ENCODE measurements at regions not wholly inside any gene's neighbourhood (a gene's known extent, or its start where the extent isn't known, plus 50 kb on each side); places are given as distances from the start of the nearest gene placed in this dataset.
A peak's percentile ranks its signal among the peaks of the same experiment; 100 is the strongest.

GRCh38 chr7:136292365-136292764, 315.2 kb upstream of the MTPN start:
- Histone ChIP-seq H3K79me2 (no peaks in the 10 kb centered on the region), H2AFZ (no peak overlapping the region), H3K27me3 (no peaks in the 10 kb centered on the region), H3K36me3 (replicated peaks; ENCODE audit: insufficient read depth, low read depth) (no peaks in the 10 kb centered on the region), H3K4me3 (no peak overlapping the region), H3K4me2 (no peak overlapping the region), H3K9me3 (ENCODE audit: low read depth) (no peaks in the 10 kb centered on the region), H4K20me1 (ENCODE audit: insufficient read depth, poor library complexity, severe bottlenecking) (no peaks in the 10 kb centered on the region), H3K4me1 (ENCODE audit: insufficient read depth) (no peaks in the 10 kb centered on the region), H3K9me2 (replicated peaks; ENCODE audit: insufficient read depth) (no peaks in the 10 kb centered on the region), H3K27ac (no peak overlapping the region)
- TF ChIP-seq EZH2phosphoT487 (IDR thresholded peaks at IDR 0.05; ENCODE audit: low read depth, severe bottlenecking, unreplicated experiment): no peak
- TF ChIP-seq EZH2 (IDR thresholded peaks at IDR 0.05; ENCODE audit: borderline replicate concordance): no peak
- TF ChIP-seq, protein P1, sequence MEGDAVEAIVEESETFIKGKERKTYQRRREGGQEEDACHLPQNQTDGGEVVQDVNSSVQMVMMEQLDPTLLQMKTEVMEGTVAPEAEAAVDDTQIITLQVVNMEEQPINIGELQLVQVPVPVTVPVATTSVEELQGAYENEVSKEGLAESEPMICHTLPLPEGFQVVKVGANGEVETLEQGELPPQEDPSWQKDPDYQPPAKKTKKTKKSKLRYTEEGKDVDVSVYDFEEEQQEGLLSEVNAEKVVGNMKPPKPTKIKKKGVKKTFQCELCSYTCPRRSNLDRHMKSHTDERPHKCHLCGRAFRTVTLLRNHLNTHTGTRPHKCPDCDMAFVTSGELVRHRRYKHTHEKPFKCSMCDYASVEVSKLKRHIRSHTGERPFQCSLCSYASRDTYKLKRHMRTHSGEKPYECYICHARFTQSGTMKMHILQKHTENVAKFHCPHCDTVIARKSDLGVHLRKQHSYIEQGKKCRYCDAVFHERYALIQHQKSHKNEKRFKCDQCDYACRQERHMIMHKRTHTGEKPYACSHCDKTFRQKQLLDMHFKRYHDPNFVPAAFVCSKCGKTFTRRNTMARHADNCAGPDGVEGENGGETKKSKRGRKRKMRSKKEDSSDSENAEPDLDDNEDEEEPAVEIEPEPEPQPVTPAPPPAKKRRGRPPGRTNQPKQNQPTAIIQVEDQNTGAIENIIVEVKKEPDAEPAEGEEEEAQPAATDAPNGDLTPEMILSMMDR (IDR thresholded peaks at IDR 0.05; ENCODE audit: poor library complexity): no peak
- no peak for DNase-seq (ENCODE audit: low spot score)

DNA sequence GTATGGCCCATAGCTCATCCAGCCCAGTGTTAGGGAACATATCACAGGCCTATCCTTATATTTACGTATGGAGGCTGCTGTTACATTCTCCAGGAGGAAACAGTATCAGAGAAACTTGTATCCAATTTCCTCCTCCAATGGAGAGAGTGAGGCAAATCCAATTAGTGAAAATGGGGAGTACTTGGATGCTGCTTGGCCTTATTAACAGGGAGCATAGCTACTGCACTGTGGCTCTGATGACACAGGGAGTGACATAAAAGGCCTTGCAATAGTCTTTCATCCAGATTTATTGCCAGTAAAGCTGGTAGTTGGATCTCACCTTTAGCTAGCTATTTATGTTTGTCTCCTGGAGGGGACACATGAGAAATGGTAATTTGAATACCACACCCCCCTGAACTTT, 313.2 kb upstream of the MTPN start:
- Histone ChIP-seq H3K4me1 (ENCODE audit: insufficient read depth) (no peaks in the 10 kb centered on the region), H3K4me3 (no peak overlapping the region), H3K27me3 (no peaks in the 10 kb centered on the region), H3K79me2 (no peaks in the 10 kb centered on the region), H3K4me2 (no peak overlapping the region), H2AFZ (no peak overlapping the region), H3K9me3 (ENCODE audit: low read depth) (no peaks in the 10 kb centered on the region), H3K9me2 (replicated peaks; ENCODE audit: insufficient read depth) (no peaks in the 10 kb centered on the region), H3K27ac (no peak overlapping the region), H3K36me3 (replicated peaks; ENCODE audit: insufficient read depth, low read depth) (no peaks in the 10 kb centered on the region), H4K20me1 (ENCODE audit: insufficient read depth, poor library complexity, severe bottlenecking) (no peaks in the 10 kb centered on the region)
- WGBS (ENCODE audit: low lambda C conversion rate, missing lambda C conversion rate): 78% methylated on average over 1 of the region's 1 CpG
- no peak for DNase-seq (ENCODE audit: low spot score)
- TF ChIP-seq EZH2 (IDR thresholded peaks at IDR 0.05; ENCODE audit: borderline replicate concordance): no peak
- no peak for TF ChIP-seq EZH2phosphoT487 (IDR thresholded peaks at IDR 0.05; ENCODE audit: low read depth, severe bottlenecking, unreplicated experiment)
- TF ChIP-seq, protein P1 (IDR thresholded peaks at IDR 0.05; ENCODE audit: poor library complexity): no peak

DNA sequence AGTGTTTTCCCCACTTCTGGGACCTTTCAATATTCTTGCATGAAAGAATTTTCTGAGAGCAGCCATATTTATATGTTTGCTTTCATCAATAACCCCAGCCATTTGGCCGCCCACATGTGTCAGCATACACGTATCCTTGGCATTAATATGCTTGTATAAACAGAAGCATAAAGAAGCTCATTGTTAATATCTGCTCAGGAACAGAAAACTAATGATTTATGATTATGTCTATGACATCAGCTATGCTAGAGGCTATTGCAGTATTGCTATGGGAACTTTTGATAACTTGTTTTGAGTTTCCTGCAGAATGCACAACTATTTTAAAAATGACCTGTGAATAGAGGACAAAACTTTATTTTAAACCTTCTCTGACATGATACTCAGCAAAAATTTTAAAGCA, 300.9 kb upstream of the MTPN start:
- TF ChIP-seq, protein P1 (IDR thresholded peaks at IDR 0.05; ENCODE audit: poor library complexity): no peak
- TF ChIP-seq EZH2phosphoT487 (IDR thresholded peaks at IDR 0.05; ENCODE audit: low read depth, severe bottlenecking, unreplicated experiment): no peak
- no peak for TF ChIP-seq EZH2 (IDR thresholded peaks at IDR 0.05; ENCODE audit: borderline replicate concordance)
- Histone ChIP-seq H3K79me2 (no peaks in the 10 kb centered on the region), H3K9me3 (ENCODE audit: low read depth) (no peaks in the 10 kb centered on the region), H3K36me3 (replicated peaks; ENCODE audit: insufficient read depth, low read depth) (no peaks in the 10 kb centered on the region), H4K20me1 (ENCODE audit: insufficient read depth, poor library complexity, severe bottlenecking) (no peaks in the 10 kb centered on the region), H3K27ac (peak overlapping the region; percentile 27), H3K4me3 (no peak overlapping the region), H3K4me2 (no peak overlapping the region), H3K27me3 (no peaks in the 10 kb centered on the region), H3K4me1 (ENCODE audit: insufficient read depth) (no peaks in the 10 kb centered on the region), H2AFZ (no peak overlapping the region), H3K9me2 (replicated peaks; ENCODE audit: insufficient read depth) (no peaks in the 10 kb centered on the region)
- no peak for DNase-seq (ENCODE audit: low spot score)
- WGBS (ENCODE audit: low lambda C conversion rate, missing lambda C conversion rate): 68% methylated on average over 2 of the region's 2 CpGs

DNA sequence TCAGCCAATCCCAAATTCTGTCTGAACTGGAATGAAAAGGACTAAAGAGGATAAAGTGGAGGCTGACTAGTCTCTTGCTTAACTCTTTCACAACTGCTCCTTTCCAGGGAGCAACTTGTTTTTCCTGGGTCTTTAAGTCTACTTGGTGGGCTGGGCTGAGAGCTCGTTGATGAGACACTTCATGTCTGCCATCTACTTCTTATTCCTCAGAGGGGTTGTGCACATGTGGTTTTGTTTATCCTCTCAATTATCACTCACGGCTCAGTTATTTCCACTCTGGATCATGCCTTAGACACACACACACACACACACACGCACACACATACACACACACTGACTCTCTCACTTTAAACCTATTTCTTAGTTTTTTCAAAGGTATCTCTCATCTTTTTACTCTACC, 298.6 kb upstream of the MTPN start:
- Histone ChIP-seq H3K79me2 (no peaks in the 10 kb centered on the region), H3K9me3 (ENCODE audit: low read depth) (no peaks in the 10 kb centered on the region), H4K20me1 (ENCODE audit: insufficient read depth, poor library complexity, severe bottlenecking) (no peaks in the 10 kb centered on the region), H3K9me2 (replicated peaks; ENCODE audit: insufficient read depth) (no peaks in the 10 kb centered on the region), H3K36me3 (replicated peaks; ENCODE audit: insufficient read depth, low read depth) (no peaks in the 10 kb centered on the region), H3K4me3 (no peak overlapping the region), H2AFZ (no peak overlapping the region), H3K4me2 (no peak overlapping the region), H3K27me3 (no peaks in the 10 kb centered on the region), H3K4me1 (ENCODE audit: insufficient read depth) (no peaks in the 10 kb centered on the region), H3K27ac (no peak overlapping the region)
- TF ChIP-seq EZH2phosphoT487 (IDR thresholded peaks at IDR 0.05; ENCODE audit: low read depth, severe bottlenecking, unreplicated experiment): no peak
- no peak for TF ChIP-seq EZH2 (IDR thresholded peaks at IDR 0.05; ENCODE audit: borderline replicate concordance)
- TF ChIP-seq, protein P1 (IDR thresholded peaks at IDR 0.05; ENCODE audit: poor library complexity): no peak
- 35% methylated on average over 3 of the region's 3 CpGs for WGBS (ENCODE audit: low lambda C conversion rate, missing lambda C conversion rate)
- no peak for DNase-seq (ENCODE audit: low spot score)
